ENCODE measurements at regions not wholly inside any gene's neighbourhood (a gene's known extent, or its start where the extent isn't known, plus 50 kb on each side); places are given as distances from the start of the nearest gene placed in this dataset.

DNA sequence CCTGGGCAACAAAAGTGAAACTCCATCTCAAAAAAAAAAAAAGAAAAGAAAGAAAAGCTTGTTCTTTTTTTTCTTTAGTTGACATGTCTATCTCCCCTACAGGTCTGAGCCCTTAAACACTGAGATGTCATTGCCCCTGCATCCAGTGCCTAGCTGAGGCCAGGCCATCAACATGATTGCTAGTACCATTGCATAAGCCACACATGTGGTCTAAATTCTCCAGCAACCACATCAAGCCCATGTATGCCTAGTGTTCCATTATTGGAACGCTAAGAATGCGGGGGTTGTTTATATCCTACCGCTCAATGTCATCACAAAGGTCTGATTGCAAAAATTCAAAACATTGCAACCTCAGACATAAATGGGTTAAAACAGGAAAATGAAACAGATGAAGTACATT, 62.7 kb downstream of the NPTX2 start:
- no peak for DNase-seq (ENCODE audit: low read depth)
- TF ChIP-seq, protein P1, sequence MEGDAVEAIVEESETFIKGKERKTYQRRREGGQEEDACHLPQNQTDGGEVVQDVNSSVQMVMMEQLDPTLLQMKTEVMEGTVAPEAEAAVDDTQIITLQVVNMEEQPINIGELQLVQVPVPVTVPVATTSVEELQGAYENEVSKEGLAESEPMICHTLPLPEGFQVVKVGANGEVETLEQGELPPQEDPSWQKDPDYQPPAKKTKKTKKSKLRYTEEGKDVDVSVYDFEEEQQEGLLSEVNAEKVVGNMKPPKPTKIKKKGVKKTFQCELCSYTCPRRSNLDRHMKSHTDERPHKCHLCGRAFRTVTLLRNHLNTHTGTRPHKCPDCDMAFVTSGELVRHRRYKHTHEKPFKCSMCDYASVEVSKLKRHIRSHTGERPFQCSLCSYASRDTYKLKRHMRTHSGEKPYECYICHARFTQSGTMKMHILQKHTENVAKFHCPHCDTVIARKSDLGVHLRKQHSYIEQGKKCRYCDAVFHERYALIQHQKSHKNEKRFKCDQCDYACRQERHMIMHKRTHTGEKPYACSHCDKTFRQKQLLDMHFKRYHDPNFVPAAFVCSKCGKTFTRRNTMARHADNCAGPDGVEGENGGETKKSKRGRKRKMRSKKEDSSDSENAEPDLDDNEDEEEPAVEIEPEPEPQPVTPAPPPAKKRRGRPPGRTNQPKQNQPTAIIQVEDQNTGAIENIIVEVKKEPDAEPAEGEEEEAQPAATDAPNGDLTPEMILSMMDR (IDR thresholded peaks at IDR 0.05; ENCODE audit: low read depth, low read length, missing control alignments) = no peak
- in situ Hi-C loops (cut with HindIII; ENCODE audit: low sequenced_read_pairs) = no loop called here

DNA sequence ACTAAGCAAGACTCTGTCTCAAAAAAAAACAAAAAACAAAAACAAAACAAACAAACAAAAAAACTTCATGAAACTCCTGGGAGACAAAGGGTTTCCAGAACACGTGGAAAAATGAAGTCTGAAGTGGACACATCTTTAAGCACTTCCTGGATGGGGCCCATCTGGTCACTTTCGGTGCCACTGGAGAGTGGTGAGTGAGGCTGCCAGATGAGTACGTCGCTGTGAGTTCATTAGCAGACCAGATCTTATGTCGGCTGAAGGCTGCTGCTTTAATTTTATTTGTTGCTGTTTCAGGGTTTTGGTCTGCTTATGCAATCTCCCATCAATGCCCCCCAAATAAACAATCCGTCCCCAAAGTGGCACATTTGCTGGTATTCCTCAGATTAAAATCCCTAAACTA, 64.4 kb downstream of the NPTX2 start:
- H3K4me3 ChIP-seq (ENCODE audit: low read depth, low read length) = no peak overlapping the region
- in situ Hi-C loops (cut with HindIII; ENCODE audit: low sequenced_read_pairs) = no loop called here
- TF ChIP-seq, protein P1 (IDR thresholded peaks at IDR 0.05; ENCODE audit: low read depth, low read length, missing control alignments) = no peak
- DNase-seq (ENCODE audit: low read depth) = no peak

More for the DNA sequence above, 62.7 kb downstream of the NPTX2 start:
- H3K4me3 ChIP-seq (ENCODE audit: low read depth, low read length) = no peak overlapping the region

DNA sequence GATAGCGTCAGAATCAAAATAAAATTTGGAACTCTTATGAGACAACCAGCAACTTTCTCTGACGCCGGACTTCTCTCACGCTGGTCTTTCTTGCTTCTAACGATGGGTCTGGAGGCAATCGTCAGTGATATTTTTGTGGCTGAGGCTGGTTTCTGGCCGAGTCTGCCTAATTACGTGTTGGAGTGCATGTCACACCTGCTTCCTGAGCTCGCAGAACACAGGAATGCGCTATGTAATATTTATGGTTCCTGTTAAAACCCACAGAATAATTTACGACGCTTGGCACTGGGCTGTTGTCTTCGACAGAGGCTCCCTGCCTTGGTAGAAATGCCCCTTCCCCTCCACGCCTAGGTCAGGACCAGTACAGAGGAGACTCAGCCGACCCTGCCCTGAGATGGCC, 64.9 kb downstream of the NPTX2 start:
- no peak overlapping the region for H3K4me3 ChIP-seq (ENCODE audit: low read depth, low read length)
- no peak for DNase-seq (ENCODE audit: low read depth)
- TF ChIP-seq, protein P1 (IDR thresholded peaks at IDR 0.05; ENCODE audit: low read depth, low read length, missing control alignments) = no peak
- in situ Hi-C loops (cut with HindIII; ENCODE audit: low sequenced_read_pairs) = no loop called here

DNA sequence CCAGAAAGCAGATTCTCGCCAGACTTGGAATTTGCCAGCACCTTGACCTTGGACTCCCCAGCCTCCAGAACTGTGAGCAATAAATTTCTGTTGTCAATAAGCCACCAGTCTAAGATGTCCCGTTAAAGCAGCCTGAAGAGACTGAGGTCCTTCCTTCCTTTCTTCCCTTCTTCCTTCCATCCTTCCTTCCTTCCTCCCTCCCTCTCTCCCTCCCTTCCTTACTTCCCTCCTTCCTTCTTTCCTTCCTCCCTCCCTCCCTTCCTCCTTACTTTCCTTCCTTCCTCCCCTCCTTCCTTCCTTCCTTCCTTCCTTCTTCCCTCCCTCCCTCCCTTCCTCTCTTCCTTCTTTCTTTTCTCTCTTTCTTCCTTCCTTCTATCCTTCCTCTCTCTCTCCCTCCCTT, 66.4 kb downstream of the NPTX2 start:
- no peak for DNase-seq (ENCODE audit: low read depth)
- in situ Hi-C loops (cut with HindIII; ENCODE audit: low sequenced_read_pairs) = no loop called here
- TF ChIP-seq, protein P1 (IDR thresholded peaks at IDR 0.05; ENCODE audit: low read depth, low read length, missing control alignments) = no peak
- no peak overlapping the region for H3K4me3 ChIP-seq (ENCODE audit: low read depth, low read length)

DNA sequence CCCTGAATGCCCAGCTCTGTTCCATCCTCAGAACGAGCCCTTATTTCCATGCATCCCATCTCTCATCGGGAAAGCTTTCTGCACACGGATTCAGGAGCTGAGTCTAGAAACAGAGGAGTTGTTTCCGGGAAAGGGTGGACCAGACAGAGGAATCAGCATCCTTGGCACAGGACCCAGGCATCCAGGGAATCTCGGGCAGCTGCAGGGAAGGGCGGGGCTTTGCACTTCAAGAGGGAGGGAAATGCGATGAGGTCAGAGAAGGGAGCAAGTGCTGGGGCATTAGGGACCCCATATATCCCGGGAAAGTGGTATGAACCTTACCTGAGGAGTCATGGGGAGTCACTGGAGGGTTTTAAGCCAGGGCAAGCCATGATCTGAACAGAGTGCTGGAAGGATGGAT, 68.5 kb downstream of the NPTX2 start:
- no peak overlapping the region for H3K4me3 ChIP-seq (ENCODE audit: low read depth, low read length)
- no peak for DNase-seq (ENCODE audit: low read depth)
- TF ChIP-seq, protein P1 (IDR thresholded peaks at IDR 0.05; ENCODE audit: low read depth, low read length, missing control alignments) = no peak
- in situ Hi-C loops (cut with HindIII; ENCODE audit: low sequenced_read_pairs) = no loop called here

DNA sequence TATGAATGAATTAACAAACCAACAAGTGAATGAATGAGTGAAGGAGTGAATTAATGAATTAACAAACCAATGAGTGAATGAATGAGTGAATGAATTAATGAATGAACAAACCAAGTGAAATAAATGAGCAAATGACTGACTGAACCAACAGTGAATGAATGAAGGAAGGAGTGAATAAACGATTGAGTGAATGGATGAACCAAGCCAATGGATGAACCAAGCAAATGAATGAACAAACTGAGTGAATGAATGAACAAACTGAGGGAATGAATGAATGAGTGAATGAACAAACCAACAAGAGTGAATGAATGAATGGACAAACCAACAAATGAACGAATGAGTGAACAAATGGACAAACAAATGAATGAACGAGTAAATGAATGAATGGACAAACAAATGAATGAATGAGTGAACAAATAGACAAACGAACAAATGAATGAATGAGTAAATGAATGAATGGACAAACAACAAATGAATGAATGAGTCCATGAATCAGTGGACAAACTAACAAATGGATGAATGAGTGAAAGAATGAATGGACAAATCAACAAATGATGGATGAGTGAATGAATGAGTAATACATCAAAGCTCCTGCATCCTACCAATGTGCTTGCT, 69.5 kb downstream of the NPTX2 start:
- H3K4me3 ChIP-seq (ENCODE audit: low read depth, low read length) = no peak overlapping the region
- no peak for DNase-seq (ENCODE audit: low read depth)
- in situ Hi-C loops (cut with HindIII; ENCODE audit: low sequenced_read_pairs) = no loop called here
- TF ChIP-seq, protein P1 (IDR thresholded peaks at IDR 0.05; ENCODE audit: low read depth, low read length, missing control alignments) = no peak

Measured in astrocyte of the cerebellum (primary cell).